Panc1 (cell line): ENCODE measurements at regions not wholly inside any gene's neighbourhood (a gene's known extent, or its start where the extent isn't known, plus 50 kb on each side); places are given as distances from the start of the nearest gene placed in this dataset.

Experiments used
- CTCF ChIP-seq: fragments of 450-650 bp; IDR thresholded peaks from 2 replicates; pipeline ENCODE4 v1.5.1; 2017; ENCODE audit warnings: mild to moderate bottlenecking
- SIN3A ChIP-seq: IDR thresholded peaks from 2 replicates; pipeline ENCODE4 v1.6.1; 2012; ENCODE audit warnings: low read depth, mild to moderate bottlenecking, low read length, moderate library complexity, borderline replicate concordance; ENCODE audit not compliant: insufficient read depth

DNA sequence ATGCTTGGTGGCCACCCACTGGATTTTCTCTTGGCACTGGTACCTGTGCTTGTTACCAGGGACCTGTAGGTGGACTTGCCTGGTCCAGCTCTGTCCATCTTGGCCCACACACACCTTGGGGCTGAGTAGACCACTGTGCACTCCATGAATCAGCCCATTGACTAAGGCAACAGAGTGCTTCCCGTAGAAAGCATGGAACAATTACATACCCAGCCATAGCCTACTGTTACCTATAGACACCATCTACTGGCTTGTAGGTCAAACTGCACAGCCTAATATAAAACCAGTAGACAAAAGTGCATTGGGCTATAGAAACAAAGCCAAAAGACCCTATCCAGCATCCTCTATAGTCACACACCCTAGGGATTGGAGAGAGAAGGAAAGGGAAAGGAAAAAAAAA is 378.9 kb downstream of the OTOL1 start:
- no peak for TF ChIP-seq CTCF
- no peak for TF ChIP-seq SIN3A
